Panc1 (cell line): ENCODE measurements at regions not wholly inside any gene's neighbourhood (a gene's known extent, or its start where the extent isn't known, plus 50 kb on each side); places are given as distances from the start of the nearest gene placed in this dataset.

ENCODE experiments used
- ATAC-seq: fragments of 200-7000 bp; cut with Tn5 transposase; 2 replicates; pipeline ENCODE4 v1.9.1; 2020; ENCODE audit warnings: mild to moderate bottlenecking, moderate library complexity
- BruUV-seq: library from RNA; stranded (reverse); fragments of 400-500 nt; replicated peaks from 2 replicates; lab custom pipeline; 2021; lab: Mats Ljungman, UMichigan
- CTCF ChIA-PET: fragments of 300-600 bp; sonication (Branson Sonifier 250); formaldehyde crosslinking; loops from one replicate; lab custom pipeline; 2022; ENCODE audit warnings: antibody characterized with exemption; lab: Charles Lee
- POLR2A ChIA-PET: fragments of 300-600 bp; sonication (Branson Sonifier 250); formaldehyde crosslinking; loops from one replicate; lab custom pipeline; 2022; ENCODE audit warnings: antibody characterized with exemption; lab: Charles Lee
- DNase-seq: peaks from one replicate; pipeline ENCODE4 v3.0.0-alpha.2; 2010; ENCODE audit warnings: low read depth, low spot score
- H3K27ac ChIP-seq: 2 replicates; pipeline ENCODE4 v1.5.1; 2011; ENCODE audit warnings: mild to moderate bottlenecking, low read length, inconsistent platforms
- H3K27me3 ChIP-seq: fragments of 200-500 bp; sonication (Bioruptor generic); 2 replicates; pipeline ENCODE4 v1.6.0; 2014; ENCODE audit warnings: low read length, inconsistent platforms; ENCODE audit not compliant: control insufficient read depth, insufficient read depth
- H3K36me3 ChIP-seq: fragments of 200-500 bp; sonication (Bioruptor generic); 2 replicates; pipeline ENCODE4 v1.5.1; 2014; ENCODE audit warnings: inconsistent platforms, mild to moderate bottlenecking, low read length, moderate library complexity; ENCODE audit not compliant: control insufficient read depth, insufficient read depth
- H3K4me1 ChIP-seq: 2 replicates; pipeline ENCODE4 v1.5.1; 2011; ENCODE audit warnings: inconsistent platforms, mild to moderate bottlenecking, low read length, moderate library complexity; ENCODE audit not compliant: control insufficient read depth, insufficient read depth
- H3K4me3 ChIP-seq, 2 experiments: 2 replicates each; pipeline ENCODE4 v1.5.1; 2011 to 2012; ENCODE audit warnings: low read depth in 2 of 2, low read length in 2 of 2, mild to moderate bottlenecking in 2 of 2, inconsistent platforms in 1 of 2, moderate library complexity in 1 of 2
- H3K9me3 ChIP-seq: fragments of 200-500 bp; sonication (Bioruptor generic); 2 replicates; pipeline ENCODE4 v1.5.1; 2014; ENCODE audit warnings: low read depth, mild to moderate bottlenecking, inconsistent platforms, low read length, moderate library complexity; ENCODE audit not compliant: control insufficient read depth, insufficient read depth
- POLR2AphosphoS5 ChIP-seq: IDR thresholded peaks from 2 replicates; pipeline ENCODE4 v1.6.1; 2012; ENCODE audit warnings: mild to moderate bottlenecking, low read depth, low read length, moderate library complexity
- SIN3A ChIP-seq: IDR thresholded peaks from 2 replicates; pipeline ENCODE4 v1.6.1; 2012; ENCODE audit warnings: low read depth, mild to moderate bottlenecking, low read length, moderate library complexity, borderline replicate concordance; ENCODE audit not compliant: insufficient read depth
- TCF7L2 ChIP-seq: IDR thresholded peaks from 2 replicates; pipeline ENCODE4 v1.6.1; 2011; ENCODE audit warnings: mild to moderate bottlenecking, low read depth, low read length, inconsistent platforms
- in situ Hi-C: cut with HindIII; loops from 2 replicates; pipeline ENCODE4 v1.10.0; 2016; ENCODE audit warnings: low sequenced_read_pairs, low pct_unique_long_range_greater_than_20kb
- intact Hi-C: fragments of 100-400 bp; cut with micrococcal nuclease; formaldehyde crosslinking; loops from one replicate; pipeline ENCODE4 v1.10.0; 2022; ENCODE audit not compliant: unreplicated experiment
- TF ChIP-seq, protein P1 (sequence below): fragments of 450-650 bp; IDR thresholded peaks from 2 replicates; pipeline ENCODE4 v1.5.1; 2017; ENCODE audit warnings: mild to moderate bottlenecking
- TF ChIP-seq, protein P2 (sequence below), 2 experiments: IDR thresholded peaks; 2 replicates each; pipeline ENCODE4 v1.6.1; 2011 to 2012; ENCODE audit warnings: low read depth in 2 of 2, control low read depth in 1 of 2, low read length in 1 of 2, mild to moderate bottlenecking in 1 of 2, moderate library complexity in 1 of 2; ENCODE audit not compliant: insufficient read depth in 1 of 2

DNA sequence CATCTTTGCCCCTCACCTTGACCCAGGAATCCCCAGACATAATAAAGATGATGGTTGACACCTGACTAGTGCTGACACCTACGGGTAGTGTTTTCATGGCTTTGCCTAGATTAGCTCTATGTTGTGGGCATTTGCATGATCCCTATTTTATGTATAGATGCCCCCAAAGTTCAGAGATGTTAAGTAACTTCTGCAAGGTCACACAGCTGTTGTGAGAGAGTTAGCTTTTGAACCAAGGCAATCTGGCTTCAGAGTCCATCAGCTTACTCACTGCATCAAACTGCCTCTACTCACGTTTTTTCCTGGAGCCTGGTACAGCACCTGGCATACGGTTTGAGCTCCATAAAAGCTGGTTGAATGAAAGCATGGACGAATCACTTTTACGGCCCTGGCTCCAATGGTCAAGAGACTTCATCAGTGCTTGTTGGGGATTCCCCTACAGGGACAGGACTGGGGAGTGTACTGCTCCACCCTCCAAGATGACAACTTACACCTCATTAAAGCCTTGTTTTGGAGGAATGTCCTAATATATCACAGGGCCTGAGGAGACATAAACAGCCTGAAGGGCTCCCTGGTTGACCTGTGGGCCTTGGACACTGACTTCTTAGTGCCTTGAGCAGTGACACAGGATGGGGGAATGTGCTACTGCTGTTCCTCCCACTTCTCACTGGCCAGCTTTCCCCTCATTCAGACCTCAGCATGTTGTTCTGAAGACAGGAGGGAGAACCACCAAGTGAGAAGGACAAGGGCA lies 193.2 kb upstream of the ASIC2 start:
- no peak for ATAC-seq
- ChIA-PET POLR2A (no interaction called here), CTCF (no interaction called here)
- Histone ChIP-seq H3K9me3 (no peaks in the 10 kb centered on the region), H3K4me3 (no peak overlapping the region), H3K27me3 (no peaks in the 10 kb centered on the region; the same call in none of the 2 replicates), H3K27ac (no peak overlapping the region), H3K36me3 (no peaks in the 10 kb centered on the region), H3K4me1 (no peaks in the 10 kb centered on the region)
- TF ChIP-seq, protein P1, sequence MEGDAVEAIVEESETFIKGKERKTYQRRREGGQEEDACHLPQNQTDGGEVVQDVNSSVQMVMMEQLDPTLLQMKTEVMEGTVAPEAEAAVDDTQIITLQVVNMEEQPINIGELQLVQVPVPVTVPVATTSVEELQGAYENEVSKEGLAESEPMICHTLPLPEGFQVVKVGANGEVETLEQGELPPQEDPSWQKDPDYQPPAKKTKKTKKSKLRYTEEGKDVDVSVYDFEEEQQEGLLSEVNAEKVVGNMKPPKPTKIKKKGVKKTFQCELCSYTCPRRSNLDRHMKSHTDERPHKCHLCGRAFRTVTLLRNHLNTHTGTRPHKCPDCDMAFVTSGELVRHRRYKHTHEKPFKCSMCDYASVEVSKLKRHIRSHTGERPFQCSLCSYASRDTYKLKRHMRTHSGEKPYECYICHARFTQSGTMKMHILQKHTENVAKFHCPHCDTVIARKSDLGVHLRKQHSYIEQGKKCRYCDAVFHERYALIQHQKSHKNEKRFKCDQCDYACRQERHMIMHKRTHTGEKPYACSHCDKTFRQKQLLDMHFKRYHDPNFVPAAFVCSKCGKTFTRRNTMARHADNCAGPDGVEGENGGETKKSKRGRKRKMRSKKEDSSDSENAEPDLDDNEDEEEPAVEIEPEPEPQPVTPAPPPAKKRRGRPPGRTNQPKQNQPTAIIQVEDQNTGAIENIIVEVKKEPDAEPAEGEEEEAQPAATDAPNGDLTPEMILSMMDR = no peak
- TF ChIP-seq, protein P2, sequence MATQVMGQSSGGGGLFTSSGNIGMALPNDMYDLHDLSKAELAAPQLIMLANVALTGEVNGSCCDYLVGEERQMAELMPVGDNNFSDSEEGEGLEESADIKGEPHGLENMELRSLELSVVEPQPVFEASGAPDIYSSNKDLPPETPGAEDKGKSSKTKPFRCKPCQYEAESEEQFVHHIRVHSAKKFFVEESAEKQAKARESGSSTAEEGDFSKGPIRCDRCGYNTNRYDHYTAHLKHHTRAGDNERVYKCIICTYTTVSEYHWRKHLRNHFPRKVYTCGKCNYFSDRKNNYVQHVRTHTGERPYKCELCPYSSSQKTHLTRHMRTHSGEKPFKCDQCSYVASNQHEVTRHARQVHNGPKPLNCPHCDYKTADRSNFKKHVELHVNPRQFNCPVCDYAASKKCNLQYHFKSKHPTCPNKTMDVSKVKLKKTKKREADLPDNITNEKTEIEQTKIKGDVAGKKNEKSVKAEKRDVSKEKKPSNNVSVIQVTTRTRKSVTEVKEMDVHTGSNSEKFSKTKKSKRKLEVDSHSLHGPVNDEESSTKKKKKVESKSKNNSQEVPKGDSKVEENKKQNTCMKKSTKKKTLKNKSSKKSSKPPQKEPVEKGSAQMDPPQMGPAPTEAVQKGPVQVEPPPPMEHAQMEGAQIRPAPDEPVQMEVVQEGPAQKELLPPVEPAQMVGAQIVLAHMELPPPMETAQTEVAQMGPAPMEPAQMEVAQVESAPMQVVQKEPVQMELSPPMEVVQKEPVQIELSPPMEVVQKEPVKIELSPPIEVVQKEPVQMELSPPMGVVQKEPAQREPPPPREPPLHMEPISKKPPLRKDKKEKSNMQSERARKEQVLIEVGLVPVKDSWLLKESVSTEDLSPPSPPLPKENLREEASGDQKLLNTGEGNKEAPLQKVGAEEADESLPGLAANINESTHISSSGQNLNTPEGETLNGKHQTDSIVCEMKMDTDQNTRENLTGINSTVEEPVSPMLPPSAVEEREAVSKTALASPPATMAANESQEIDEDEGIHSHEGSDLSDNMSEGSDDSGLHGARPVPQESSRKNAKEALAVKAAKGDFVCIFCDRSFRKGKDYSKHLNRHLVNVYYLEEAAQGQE (IDR thresholded peaks at IDR 0.05; ENCODE audit: insufficient read depth in 1 of 2, low read depth in 2 of 2, low read length in 1 of 2) = no peak
- TF ChIP-seq SIN3A (no peak), TCF7L2 (no peak), POLR2AphosphoS5 (no peak)
- in situ Hi-C loops = no loop called here
- DNase-seq = no peak
- BruUV-seq = no TSS peak
- intact Hi-C loops = no loop called here

DNA sequence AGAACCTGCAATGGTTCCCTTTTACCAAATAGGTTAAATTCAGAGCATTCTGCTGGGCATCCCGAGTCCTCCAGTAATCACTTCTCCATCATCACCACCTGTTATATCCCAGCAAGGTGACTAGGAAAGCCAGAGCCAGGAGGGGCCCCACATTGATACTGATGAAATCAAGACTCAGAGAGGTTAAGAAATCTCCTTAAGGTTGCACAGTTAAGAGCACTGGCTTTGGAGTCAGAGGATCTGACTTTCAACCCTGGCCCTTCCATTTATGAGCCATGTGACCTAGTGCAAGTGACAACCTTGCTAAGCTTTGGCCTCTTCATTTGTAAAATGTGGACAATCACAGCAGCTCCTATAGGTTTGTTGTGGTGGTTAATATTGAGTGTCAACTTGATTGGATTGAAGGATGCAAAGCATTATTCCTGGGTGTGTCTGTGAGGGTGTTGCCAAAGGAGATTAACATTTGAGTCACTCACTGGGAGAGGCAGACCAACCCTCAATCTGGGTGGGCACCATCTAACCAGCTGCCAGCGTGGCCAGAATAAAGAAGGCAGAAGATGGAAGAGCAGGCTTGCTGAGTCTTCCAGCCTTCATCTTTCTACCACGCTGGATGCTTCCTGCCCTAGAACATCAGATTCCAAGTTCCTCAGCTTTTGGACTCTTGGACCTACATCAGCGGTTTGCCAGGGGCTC lies 194.2 kb upstream of the ASIC2 start:
- Histone ChIP-seq H3K27me3 (no peaks in the 10 kb centered on the region; the same call in none of the 2 replicates), H3K4me1 (no peaks in the 10 kb centered on the region), H3K36me3 (no peaks in the 10 kb centered on the region), H3K4me3 (no peak overlapping the region), H3K9me3 (no peaks in the 10 kb centered on the region), H3K27ac (no peak overlapping the region)
- intact Hi-C loops (no loop called here), in situ Hi-C loops (no loop called here)
- ATAC-seq = no peak
- ChIA-PET CTCF (no interaction called here), POLR2A (no interaction called here)
- TF ChIP-seq POLR2AphosphoS5 (no peak), SIN3A (no peak)
- TF ChIP-seq, protein P1 = no peak
- no TSS peak for BruUV-seq
- no peak for DNase-seq
